ENCODE measurements at regions not wholly inside any gene's neighbourhood (a gene's known extent, or its start where the extent isn't known, plus 50 kb on each side); places are given as distances from the start of the nearest gene placed in this dataset.

GRCh38 chr9:108073823-108074222 is 584.3 kb upstream of the KLF4 start:
- no peak for TF ChIP-seq POLR2AphosphoS5 (IDR thresholded peaks at IDR 0.05; ENCODE audit: low read depth)
- TF ChIP-seq, protein P1, sequence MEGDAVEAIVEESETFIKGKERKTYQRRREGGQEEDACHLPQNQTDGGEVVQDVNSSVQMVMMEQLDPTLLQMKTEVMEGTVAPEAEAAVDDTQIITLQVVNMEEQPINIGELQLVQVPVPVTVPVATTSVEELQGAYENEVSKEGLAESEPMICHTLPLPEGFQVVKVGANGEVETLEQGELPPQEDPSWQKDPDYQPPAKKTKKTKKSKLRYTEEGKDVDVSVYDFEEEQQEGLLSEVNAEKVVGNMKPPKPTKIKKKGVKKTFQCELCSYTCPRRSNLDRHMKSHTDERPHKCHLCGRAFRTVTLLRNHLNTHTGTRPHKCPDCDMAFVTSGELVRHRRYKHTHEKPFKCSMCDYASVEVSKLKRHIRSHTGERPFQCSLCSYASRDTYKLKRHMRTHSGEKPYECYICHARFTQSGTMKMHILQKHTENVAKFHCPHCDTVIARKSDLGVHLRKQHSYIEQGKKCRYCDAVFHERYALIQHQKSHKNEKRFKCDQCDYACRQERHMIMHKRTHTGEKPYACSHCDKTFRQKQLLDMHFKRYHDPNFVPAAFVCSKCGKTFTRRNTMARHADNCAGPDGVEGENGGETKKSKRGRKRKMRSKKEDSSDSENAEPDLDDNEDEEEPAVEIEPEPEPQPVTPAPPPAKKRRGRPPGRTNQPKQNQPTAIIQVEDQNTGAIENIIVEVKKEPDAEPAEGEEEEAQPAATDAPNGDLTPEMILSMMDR (conservative IDR thresholded peaks at IDR 0.05; ENCODE audit: low read depth in 2 of 2) = no peak
- TF ChIP-seq NANOG (IDR thresholded peaks at IDR 0.05; ENCODE audit: borderline replicate concordance) = no peak
- TF ChIP-seq EZH2phosphoT487 (IDR thresholded peaks at IDR 0.05; ENCODE audit: unreplicated experiment) = no peak

Measured in GM23338 (cell line).